ACC112 (cell line): ENCODE measurements at regions not wholly inside any gene's neighbourhood (a gene's known extent, or its start where the extent isn't known, plus 50 kb on each side); places are given as distances from the start of the nearest gene placed in this dataset.
"Not testable (repeated sequence)": the region's sequence is repeated elsewhere in the genome, so short reads cannot be mapped to it uniquely, and the experiment has no call there.

Experiments used
- H2AFZ ChIP-seq: fragments of 200-600 bp; sonication (generic); one replicate; pipeline ENCODE4 v1.6.0; 2017; ENCODE audit warnings: antibody characterized with exemption, low read length; ENCODE audit not compliant: unreplicated experiment
- H3K27ac ChIP-seq: fragments of 200-600 bp; sonication (generic); 2 replicates; pipeline ENCODE4 v1.5.1; 2014; ENCODE audit warnings: low read depth, mild to moderate bottlenecking, antibody characterized with exemption, low read length, moderate library complexity
- H3K27me3 ChIP-seq: fragments of 200-600 bp; sonication (generic); 2 replicates; pipeline ENCODE4 v1.6.1; 2014; ENCODE audit warnings: mild to moderate bottlenecking, antibody characterized with exemption, low read length, moderate library complexity, mixed read lengths; ENCODE audit not compliant: insufficient read depth
- H3K36me3 ChIP-seq: fragments of 200-600 bp; sonication (generic); 2 replicates; pipeline ENCODE4 v1.6.1; 2016; ENCODE audit warnings: mild to moderate bottlenecking, antibody characterized with exemption, low read length, moderate library complexity, mixed read lengths; ENCODE audit not compliant: insufficient read depth
- H3K4me1 ChIP-seq: fragments of 200-600 bp; sonication (generic); one replicate; pipeline ENCODE4 v1.6.1; 2016; ENCODE audit warnings: low read length, mixed read lengths; ENCODE audit not compliant: insufficient read depth, unreplicated experiment, control insufficient read depth
- H3K4me3 ChIP-seq: fragments of 200-600 bp; sonication (generic); 2 replicates; pipeline ENCODE4 v1.5.1; 2014; ENCODE audit warnings: mild to moderate bottlenecking, low read depth, low read length
- H3K79me2 ChIP-seq: fragments of 200-600 bp; sonication (generic); one replicate; pipeline ENCODE4 v1.6.0; 2016; ENCODE audit warnings: low read length; ENCODE audit not compliant: control insufficient read depth, unreplicated experiment, insufficient read depth

GRCh38 chr7:35931134-35931533 lies 130.3 kb downstream of the SEPTIN7 start:
- H3K4me1 ChIP-seq, H3K36me3 ChIP-seq, H3K4me3 ChIP-seq, H3K27ac ChIP-seq, H3K79me2 ChIP-seq, H2AFZ ChIP-seq, H3K27me3 ChIP-seq: not testable (repeated sequence)

DNA sequence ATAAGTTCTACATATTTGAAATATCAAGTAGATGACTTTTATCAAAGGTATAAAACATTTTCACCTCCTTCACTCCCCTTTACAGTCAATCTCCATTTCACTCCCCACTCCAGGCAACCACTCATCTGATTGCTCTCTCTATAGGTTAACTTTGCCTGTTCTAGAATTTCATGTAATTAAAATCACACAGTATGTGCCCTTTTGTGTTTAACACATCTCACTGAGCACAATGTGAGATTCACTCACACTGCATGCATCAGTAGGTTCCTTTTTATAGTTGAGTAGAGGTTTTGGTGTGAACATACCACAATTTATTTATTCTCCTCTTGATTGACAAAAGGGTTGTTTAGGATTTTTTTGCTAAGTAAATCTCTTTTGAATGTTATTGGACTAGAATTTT lies 130.7 kb downstream of the SEPTIN7 start:
- not testable (repeated sequence) for H3K4me1 ChIP-seq, H2AFZ ChIP-seq, H3K36me3 ChIP-seq, H3K4me3 ChIP-seq, H3K79me2 ChIP-seq, H3K27ac ChIP-seq, H3K27me3 ChIP-seq

- H3K79me2 ChIP-seq, H3K36me3 ChIP-seq, H2AFZ ChIP-seq, H3K4me1 ChIP-seq, H3K27me3 ChIP-seq, H3K27ac ChIP-seq, H3K4me3 ChIP-seq: not testable (repeated sequence)
Observed at GRCh38 chr7:35940695-35941094, 139.8 kb downstream of the SEPTIN7 start.

DNA sequence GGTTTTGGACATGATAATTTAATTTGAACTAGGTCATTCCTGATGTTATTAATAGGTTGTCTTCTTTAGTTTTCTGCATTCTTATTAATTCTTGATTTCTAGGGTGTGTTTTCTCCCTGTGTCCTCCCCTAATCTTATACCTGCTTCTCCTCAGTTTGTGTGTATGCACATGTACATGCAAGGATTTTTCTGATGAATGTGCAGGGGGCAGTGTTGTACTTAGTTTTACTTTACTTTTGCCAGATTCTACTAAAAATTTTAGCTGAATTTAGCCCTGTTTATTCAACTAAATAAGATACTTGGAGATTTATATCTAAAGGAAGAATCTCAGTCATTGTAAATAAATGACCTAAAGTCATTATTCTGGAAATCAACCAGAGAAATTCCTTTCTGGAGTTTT lies 144.8 kb downstream of the SEPTIN7 start:
- not testable (repeated sequence) for H3K4me3 ChIP-seq, H3K27ac ChIP-seq, H3K4me1 ChIP-seq, H3K27me3 ChIP-seq, H3K36me3 ChIP-seq, H2AFZ ChIP-seq, H3K79me2 ChIP-seq

- H3K27ac ChIP-seq, H3K4me1 ChIP-seq, H3K4me3 ChIP-seq, H3K36me3 ChIP-seq, H2AFZ ChIP-seq, H3K79me2 ChIP-seq, H3K27me3 ChIP-seq: not testable (repeated sequence)
Observed at GRCh38 chr7:35955735-35956134, 154.9 kb downstream of the SEPTIN7 start.

GRCh38 chr7:35956988-35957387 lies 156.1 kb downstream of the SEPTIN7 start:
- not testable (repeated sequence) for H3K27ac ChIP-seq, H3K36me3 ChIP-seq, H3K27me3 ChIP-seq, H2AFZ ChIP-seq, H3K4me3 ChIP-seq, H3K4me1 ChIP-seq, H3K79me2 ChIP-seq

DNA sequence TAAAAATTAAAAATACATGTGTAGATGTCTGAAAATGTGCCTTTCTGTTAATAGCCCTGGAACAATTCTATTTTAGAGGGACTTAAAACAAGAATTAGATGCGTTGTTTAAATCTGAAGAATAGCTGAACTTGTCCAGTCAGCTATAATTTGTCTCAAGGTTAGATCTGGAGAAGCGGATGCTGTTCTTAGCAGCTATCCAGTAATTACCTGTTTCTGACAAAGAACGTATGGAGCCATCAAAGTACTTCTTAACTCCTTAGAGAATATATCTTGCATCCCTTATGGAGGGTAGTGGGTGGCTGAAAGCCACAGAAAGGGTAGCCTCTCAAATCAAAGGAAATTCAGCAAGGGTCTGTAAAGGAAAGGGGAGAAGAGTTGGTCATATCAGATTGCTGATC lies 160.4 kb downstream of the SEPTIN7 start:
- H3K79me2 ChIP-seq, H3K36me3 ChIP-seq, H3K27ac ChIP-seq, H3K4me3 ChIP-seq, H2AFZ ChIP-seq, H3K4me1 ChIP-seq, H3K27me3 ChIP-seq: not testable (repeated sequence)

DNA sequence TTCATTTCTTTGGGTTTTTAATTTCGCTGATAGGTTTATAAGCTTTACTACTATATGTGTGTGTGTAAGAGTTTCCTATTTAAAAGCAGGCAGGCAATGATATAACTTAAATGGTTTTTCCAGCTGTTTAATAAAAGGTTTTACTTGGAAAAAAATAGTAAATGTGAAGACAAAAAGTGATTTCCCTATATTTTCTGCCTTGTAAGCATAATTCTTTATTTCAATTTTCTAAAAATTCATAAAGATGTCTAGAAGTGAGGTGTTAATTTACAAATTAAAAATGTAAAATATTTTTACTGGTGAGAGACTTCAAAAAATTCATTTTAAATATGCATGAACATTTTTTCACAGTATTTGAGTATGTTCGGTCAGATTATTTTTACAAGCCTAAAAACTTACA lies 161.8 kb downstream of the SEPTIN7 start:
- not testable (repeated sequence) for H3K79me2 ChIP-seq, H3K27ac ChIP-seq, H3K36me3 ChIP-seq

DNA sequence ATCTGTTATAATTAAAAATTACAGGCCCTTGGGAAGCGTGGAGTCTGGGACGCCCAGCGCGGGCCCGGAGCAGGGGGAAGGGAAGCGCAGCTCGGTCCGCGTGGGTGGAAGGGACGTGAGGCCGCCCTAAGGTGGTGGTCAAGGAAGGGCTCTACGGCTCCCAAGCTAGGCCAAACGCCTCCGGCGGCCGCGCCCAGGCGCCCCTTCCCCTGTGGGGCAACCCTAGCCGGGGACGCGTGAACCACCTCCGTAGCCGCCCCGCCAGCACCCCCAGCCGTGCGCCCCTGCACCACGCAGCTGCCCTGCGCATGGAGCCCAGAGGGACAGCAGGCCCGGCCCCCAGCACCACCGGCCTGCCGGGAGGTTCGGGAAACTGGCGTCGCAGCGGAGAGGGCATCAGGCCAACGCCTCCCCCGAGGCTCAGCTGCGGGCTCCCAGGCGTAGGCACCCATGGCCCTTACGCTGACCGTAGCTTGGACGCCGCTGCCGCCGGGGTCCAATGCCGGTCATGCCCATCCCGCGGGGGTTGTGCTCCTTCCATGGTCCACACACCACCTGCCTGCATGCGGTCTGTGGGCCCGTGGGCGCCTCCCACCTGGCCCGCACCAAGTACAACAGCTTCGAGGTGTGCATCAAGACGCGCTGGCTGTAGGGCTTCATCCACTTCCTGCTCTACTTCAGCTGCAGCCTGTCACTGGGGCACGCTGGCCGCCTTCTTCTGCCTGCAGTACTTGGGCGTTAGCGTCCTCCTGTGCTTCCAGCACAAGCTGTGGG lies 166.7 kb downstream of the SEPTIN7 start:
- no peak overlapping the region for H3K4me3 ChIP-seq
- H3K27ac ChIP-seq, result no peak overlapping the region
- no peaks in the 10 kb centered on the region for H3K27me3 ChIP-seq
- no peaks in the 10 kb centered on the region for H3K79me2 ChIP-seq
- no peak overlapping the region for H2AFZ ChIP-seq
- no peaks in the 10 kb centered on the region for H3K4me1 ChIP-seq
- H3K36me3 ChIP-seq, result no peaks in the 10 kb centered on the region

More for the DNA sequence above, 161.8 kb downstream of the SEPTIN7 start:
- H2AFZ ChIP-seq, H3K4me3 ChIP-seq, H3K27me3 ChIP-seq, H3K4me1 ChIP-seq: not testable (repeated sequence)

DNA sequence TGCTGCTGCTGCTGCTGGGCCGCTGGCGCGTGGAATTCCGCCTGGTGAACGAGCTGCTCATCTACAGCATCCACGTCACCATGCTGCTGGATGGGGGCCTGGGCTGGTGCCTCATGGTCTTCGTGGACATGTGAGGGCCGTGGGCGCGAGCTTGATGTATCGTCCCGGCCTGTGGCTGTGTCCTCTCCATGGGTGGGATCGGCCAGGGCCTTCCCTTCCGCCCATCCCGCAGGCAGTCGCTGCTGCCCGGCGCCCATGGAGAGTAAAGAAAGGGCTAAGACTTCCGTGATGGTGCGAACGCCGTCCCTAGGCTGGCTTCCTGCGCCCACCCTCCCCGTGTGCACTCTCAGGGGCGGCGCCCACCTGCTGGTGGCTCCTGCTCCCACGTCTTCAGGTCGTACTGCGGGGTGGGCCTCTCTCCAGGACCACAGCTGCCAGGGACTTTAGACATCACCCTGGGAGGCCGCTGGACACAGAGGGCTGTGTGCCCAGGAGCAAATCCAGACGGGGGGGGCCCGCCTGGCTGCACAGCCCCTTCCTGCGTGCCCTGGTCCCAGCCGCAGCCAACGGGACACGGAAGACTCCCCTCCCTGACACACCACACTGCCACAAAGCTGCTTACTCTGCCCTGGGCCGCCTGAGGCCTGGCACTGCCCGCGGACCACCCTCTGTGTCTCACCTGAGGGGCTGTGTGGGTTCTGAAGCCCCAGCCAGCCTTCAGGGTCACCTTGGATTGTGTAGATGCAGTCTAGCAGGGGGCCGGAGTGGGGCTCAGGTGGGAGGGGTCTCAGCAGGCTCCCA lies 167.5 kb downstream of the SEPTIN7 start:
- H2AFZ ChIP-seq, result no peak overlapping the region

DNA sequence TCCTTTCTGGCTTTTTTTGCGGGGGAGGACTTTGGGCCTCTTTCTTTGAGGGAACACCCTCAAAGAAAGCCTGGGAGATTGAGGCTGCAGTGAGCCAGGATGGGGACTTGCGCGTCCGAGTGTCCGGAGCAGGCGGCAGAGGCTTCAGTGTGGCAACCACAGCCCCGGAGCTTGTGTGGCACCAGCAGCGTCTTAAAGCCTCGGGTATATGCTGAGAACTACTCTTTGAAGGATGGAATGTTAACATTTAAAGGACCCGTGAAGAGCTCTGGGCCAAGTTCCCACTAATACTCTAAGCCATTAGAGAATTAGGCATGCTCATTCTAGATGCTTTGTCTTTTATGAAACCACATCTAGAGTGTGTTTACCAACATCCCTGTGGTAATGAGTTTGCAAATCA lies 168.2 kb downstream of the SEPTIN7 start:
- Histone ChIP-seq H3K27ac (no peak overlapping the region), H3K27me3 (no peaks in the 10 kb centered on the region), H2AFZ (no peak overlapping the region), H3K4me1 (no peaks in the 10 kb centered on the region), H3K79me2 (no peaks in the 10 kb centered on the region), H3K4me3 (no peak overlapping the region), H3K36me3 (no peaks in the 10 kb centered on the region)

More for the DNA sequence above, 167.5 kb downstream of the SEPTIN7 start:
- Histone ChIP-seq H3K27ac (no peak overlapping the region), H3K27me3 (no peaks in the 10 kb centered on the region), H3K4me3 (no peak overlapping the region), H3K36me3 (no peaks in the 10 kb centered on the region), H3K4me1 (no peaks in the 10 kb centered on the region), H3K79me2 (no peaks in the 10 kb centered on the region)
